ENCODE measurements at regions not wholly inside any gene's neighbourhood (a gene's known extent, or its start where the extent isn't known, plus 50 kb on each side); places are given as distances from the start of the nearest gene placed in this dataset.

- no peak for TF ChIP-seq POLR2A (IDR thresholded peaks at IDR 0.05)
- TF ChIP-seq, protein P1, sequence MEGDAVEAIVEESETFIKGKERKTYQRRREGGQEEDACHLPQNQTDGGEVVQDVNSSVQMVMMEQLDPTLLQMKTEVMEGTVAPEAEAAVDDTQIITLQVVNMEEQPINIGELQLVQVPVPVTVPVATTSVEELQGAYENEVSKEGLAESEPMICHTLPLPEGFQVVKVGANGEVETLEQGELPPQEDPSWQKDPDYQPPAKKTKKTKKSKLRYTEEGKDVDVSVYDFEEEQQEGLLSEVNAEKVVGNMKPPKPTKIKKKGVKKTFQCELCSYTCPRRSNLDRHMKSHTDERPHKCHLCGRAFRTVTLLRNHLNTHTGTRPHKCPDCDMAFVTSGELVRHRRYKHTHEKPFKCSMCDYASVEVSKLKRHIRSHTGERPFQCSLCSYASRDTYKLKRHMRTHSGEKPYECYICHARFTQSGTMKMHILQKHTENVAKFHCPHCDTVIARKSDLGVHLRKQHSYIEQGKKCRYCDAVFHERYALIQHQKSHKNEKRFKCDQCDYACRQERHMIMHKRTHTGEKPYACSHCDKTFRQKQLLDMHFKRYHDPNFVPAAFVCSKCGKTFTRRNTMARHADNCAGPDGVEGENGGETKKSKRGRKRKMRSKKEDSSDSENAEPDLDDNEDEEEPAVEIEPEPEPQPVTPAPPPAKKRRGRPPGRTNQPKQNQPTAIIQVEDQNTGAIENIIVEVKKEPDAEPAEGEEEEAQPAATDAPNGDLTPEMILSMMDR (IDR thresholded peaks at IDR 0.05): no peak
- TF ChIP-seq POLR2AphosphoS5 (IDR thresholded peaks at IDR 0.05): no peak
- no peak for TF ChIP-seq EP300 (IDR thresholded peaks at IDR 0.05)
Observed at GRCh38 chr5:173806270-173807035, 81.7 kb upstream of the CPEB4 start.

All from suprapubic skin (tissue), 4 donors.